ENCODE measurements at regions not wholly inside any gene's neighbourhood (a gene's known extent, or its start where the extent isn't known, plus 50 kb on each side); places are given as distances from the start of the nearest gene placed in this dataset.
"Not testable (repeated sequence)": the region's sequence is repeated elsewhere in the genome, so short reads cannot be mapped to it uniquely, and the experiment has no call there.

- no peak for DNase-seq (ENCODE audit: low read depth in 3 of 3)
Observed at GRCh38 chr7:152594801-152595200, 81.1 kb downstream of the XRCC2 start.

- DNase-seq (ENCODE audit: low read depth in 3 of 3): no peak
Observed at GRCh38 chr7:152591976-152592375, 84.0 kb downstream of the XRCC2 start.

- no peak for DNase-seq (ENCODE audit: low read depth in 3 of 3)
Observed at GRCh38 chr7:152590481-152590880, 85.5 kb downstream of the XRCC2 start.

- DNase-seq (ENCODE audit: low read depth in 3 of 3): not testable (repeated sequence)
Observed at GRCh38 chr7:152589821-152590220, 86.1 kb downstream of the XRCC2 start.

GRCh38 chr7:152588350-152588749 is 87.6 kb downstream of the XRCC2 start:
- DNase-seq (ENCODE audit: low read depth in 3 of 3): no peak

- DNase-seq (ENCODE audit: low read depth in 3 of 3): no peak
Observed at GRCh38 chr7:152587366-152587765, 88.6 kb downstream of the XRCC2 start.

GRCh38 chr7:152583006-152583405 is 92.9 kb downstream of the XRCC2 start:
- no peak for DNase-seq (ENCODE audit: low read depth in 3 of 3)

GRCh38 chr7:152579070-152579469 is 96.9 kb downstream of the XRCC2 start:
- no peak for DNase-seq (ENCODE audit: low read depth in 3 of 3)

GRCh38 chr7:152577339-152577738 is 98.6 kb downstream of the XRCC2 start:
- no peak for DNase-seq (ENCODE audit: low read depth in 3 of 3)

- DNase-seq (ENCODE audit: low read depth in 3 of 3): no peak
Observed at GRCh38 chr7:152574892-152575548, 100.9 kb downstream of the XRCC2 start.

- DNase-seq (ENCODE audit: low read depth in 3 of 3): not testable (repeated sequence)
Observed at GRCh38 chr7:152573186-152573585, 102.8 kb downstream of the XRCC2 start.

- DNase-seq (ENCODE audit: low read depth in 3 of 3): no peak
Observed at GRCh38 chr7:152572101-152572500, 103.8 kb downstream of the XRCC2 start.

- DNase-seq (ENCODE audit: low read depth in 3 of 3): no peak
Observed at GRCh38 chr7:152571068-152571467, 104.9 kb downstream of the XRCC2 start.

- no peak for DNase-seq (ENCODE audit: low read depth in 3 of 3)
Observed at GRCh38 chr7:152568972-152569371, 107.0 kb downstream of the XRCC2 start.

GRCh38 chr7:152565731-152566130 is 110.2 kb downstream of the XRCC2 start:
- no peak for DNase-seq (ENCODE audit: low read depth in 3 of 3)

GRCh38 chr7:152564656-152565250 is 111.2 kb downstream of the XRCC2 start:
- DNase-seq (ENCODE audit: low read depth in 3 of 3): no peak

GRCh38 chr7:152556013-152556755 is 119.8 kb downstream of the XRCC2 start:
- no peak for DNase-seq (ENCODE audit: low read depth in 3 of 3)

- no peak for DNase-seq (ENCODE audit: low read depth in 3 of 3)
Observed at GRCh38 chr7:152553671-152554317, 118.0 kb upstream of the KMT2C start.

GRCh38 chr7:152551304-152552036 is 115.7 kb upstream of the KMT2C start:
- DNase-seq (ENCODE audit: low read depth in 3 of 3): no peak

GRCh38 chr7:152544971-152545619 is 109.3 kb upstream of the KMT2C start:
- no peak for DNase-seq (ENCODE audit: low read depth in 3 of 3)

GRCh38 chr7:152544481-152544927 is 108.7 kb upstream of the KMT2C start:
- DNase-seq (ENCODE audit: low read depth in 3 of 3): no peak

Measured in stimulated activated CD4-positive, alpha-beta T cell treated with anti-CD3 and anti-CD28 coated beads, TNF-alpha, amount 100 ng/mL, for 24 hours (primary cell).